Fibroblast of lung (primary cell): ENCODE measurements at regions not wholly inside any gene's neighbourhood (a gene's known extent, or its start where the extent isn't known, plus 50 kb on each side); places are given as distances from the start of the nearest gene placed in this dataset.

Experiments
- DNase-seq, 2 donors: peaks; one replicate each; pipeline versions ENCODE4 v3.0.0 to v3.0.0-alpha.2; 2010; ENCODE audit warnings: low read depth in 2 of 2
- H2AFZ ChIP-seq: 2 replicates; pipeline ENCODE4 v1.5.1; 2012; ENCODE audit warnings: low read length, control low read depth, inconsistent platforms
- H3K27ac ChIP-seq: 2 replicates; pipeline ENCODE4 v1.5.1; 2011; ENCODE audit warnings: low read length, control low read depth; ENCODE audit not compliant: insufficient read depth
- H3K27me3 ChIP-seq: 2 replicates; pipeline ENCODE4 v1.5.1; 2011; ENCODE audit warnings: mild to moderate bottlenecking, low read length; ENCODE audit not compliant: control insufficient read depth, insufficient read depth
- H3K36me3 ChIP-seq: 2 replicates; pipeline ENCODE4 v1.5.1; 2011; ENCODE audit warnings: low read length; ENCODE audit not compliant: control insufficient read depth, insufficient read depth
- H3K4me1 ChIP-seq: 2 replicates; pipeline ENCODE4 v1.5.1; 2011; ENCODE audit warnings: low read length; ENCODE audit not compliant: control insufficient read depth, insufficient read depth; ENCODE audit errors: extremely low read depth
- H3K4me2 ChIP-seq: 2 replicates; pipeline ENCODE4 v1.5.1; 2011; ENCODE audit warnings: low read length, control low read depth; ENCODE audit not compliant: insufficient read depth; ENCODE audit errors: extremely low read depth
- H3K4me3 ChIP-seq, 4 experiments: fragments of 200-600 bp in 1 of 4; sonication (generic) in 1 of 4; replicated peaks in 1 of 4; 2 replicates each; pipeline ENCODE4 v1.5.1; 2011 to 2016; ENCODE audit warnings: low read length in 4 of 4, low read depth in 3 of 4, mild to moderate bottlenecking in 3 of 4, control low read depth in 2 of 4, inconsistent platforms in 1 of 4, mixed read lengths in 1 of 4; ENCODE audit not compliant: insufficient read depth in 1 of 4; ENCODE audit errors: control extremely low read depth in 1 of 4
- H3K79me2 ChIP-seq: 2 replicates; pipeline ENCODE4 v1.5.1; 2012; ENCODE audit warnings: mild to moderate bottlenecking, low read length, inconsistent platforms; ENCODE audit not compliant: control insufficient read depth, insufficient read depth
- H3K9ac ChIP-seq: 2 replicates; pipeline ENCODE4 v1.5.1; 2011; ENCODE audit warnings: mild to moderate bottlenecking, low read length, control low read depth; ENCODE audit not compliant: insufficient read depth
- H3K9me3 ChIP-seq: 2 replicates; pipeline ENCODE4 v1.5.1; 2012; ENCODE audit warnings: low read depth, low read length; ENCODE audit not compliant: control insufficient read depth, insufficient read depth
- H4K20me1 ChIP-seq: 2 replicates; pipeline ENCODE4 v1.5.1; 2011; ENCODE audit warnings: low read length; ENCODE audit not compliant: control insufficient read depth, insufficient read depth; ENCODE audit errors: extremely low read depth
- EZH2 ChIP-seq: IDR thresholded peaks from 2 replicates; pipeline ENCODE4 v1.5.1; 2012; ENCODE audit warnings: low read length, control low read depth, mild to moderate bottlenecking; ENCODE audit errors: missing control alignments
- TF ChIP-seq, protein P1 (sequence below), 2 donors: IDR thresholded peaks in 1 of 2; conservative IDR thresholded peaks in 1 of 2; 1 replicate in 1 of 2; 2 replicates in 1 of 2; pipeline ENCODE4 v1.5.1; 2011 to 2012; ENCODE audit warnings: low read length in 2 of 2, control low read depth in 1 of 2, inconsistent platforms in 1 of 2, low read depth in 1 of 2, mild to moderate bottlenecking in 1 of 2

DNA sequence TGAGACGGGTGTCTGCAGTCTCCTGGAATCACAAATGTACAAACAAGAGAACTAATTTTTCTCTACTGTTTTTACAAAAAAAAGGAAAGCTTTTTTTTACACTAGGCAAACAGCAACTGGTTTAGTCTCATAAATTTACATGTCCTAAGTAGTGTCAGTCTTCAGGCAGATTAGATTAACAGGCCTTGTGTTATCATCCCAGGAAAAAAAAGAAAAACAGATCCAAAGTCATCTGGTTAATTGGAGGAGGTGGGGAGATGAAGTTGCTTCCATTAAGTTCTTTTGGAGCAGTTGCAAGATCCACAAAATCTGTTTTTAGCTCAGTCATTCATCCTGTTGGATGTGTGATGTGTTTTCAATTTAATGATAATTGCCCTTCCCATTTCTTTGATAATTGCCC, 363.5 kb upstream of the ADGRL2 start:
- Histone ChIP-seq H3K36me3 (no peaks in the 10 kb centered on the region), H4K20me1 (no peaks in the 10 kb centered on the region), H3K4me1 (no peaks in the 10 kb centered on the region), H3K27me3 (no peaks in the 10 kb centered on the region), H2AFZ (no peak overlapping the region), H3K9me3 (no peaks in the 10 kb centered on the region), H3K27ac (no peak overlapping the region), H3K9ac (no peak overlapping the region), H3K79me2 (no peaks in the 10 kb centered on the region), H3K4me3 (no peak overlapping the region), H3K4me2 (no peak overlapping the region)
- TF ChIP-seq EZH2: no peak
- TF ChIP-seq, protein P1, sequence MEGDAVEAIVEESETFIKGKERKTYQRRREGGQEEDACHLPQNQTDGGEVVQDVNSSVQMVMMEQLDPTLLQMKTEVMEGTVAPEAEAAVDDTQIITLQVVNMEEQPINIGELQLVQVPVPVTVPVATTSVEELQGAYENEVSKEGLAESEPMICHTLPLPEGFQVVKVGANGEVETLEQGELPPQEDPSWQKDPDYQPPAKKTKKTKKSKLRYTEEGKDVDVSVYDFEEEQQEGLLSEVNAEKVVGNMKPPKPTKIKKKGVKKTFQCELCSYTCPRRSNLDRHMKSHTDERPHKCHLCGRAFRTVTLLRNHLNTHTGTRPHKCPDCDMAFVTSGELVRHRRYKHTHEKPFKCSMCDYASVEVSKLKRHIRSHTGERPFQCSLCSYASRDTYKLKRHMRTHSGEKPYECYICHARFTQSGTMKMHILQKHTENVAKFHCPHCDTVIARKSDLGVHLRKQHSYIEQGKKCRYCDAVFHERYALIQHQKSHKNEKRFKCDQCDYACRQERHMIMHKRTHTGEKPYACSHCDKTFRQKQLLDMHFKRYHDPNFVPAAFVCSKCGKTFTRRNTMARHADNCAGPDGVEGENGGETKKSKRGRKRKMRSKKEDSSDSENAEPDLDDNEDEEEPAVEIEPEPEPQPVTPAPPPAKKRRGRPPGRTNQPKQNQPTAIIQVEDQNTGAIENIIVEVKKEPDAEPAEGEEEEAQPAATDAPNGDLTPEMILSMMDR (conservative IDR thresholded peaks at IDR 0.05 in 1 of 2, IDR thresholded peaks at IDR 0.05 in 1 of 2; ENCODE audit: low read depth in 1 of 2, low read length in 2 of 2): no peak
- DNase-seq: no peak

GRCh38 chr1:81435175-81435574, 365.6 kb upstream of the ADGRL2 start:
- Histone ChIP-seq H3K4me3 (no peak overlapping the region), H3K4me2 (no peak overlapping the region), H4K20me1 (no peaks in the 10 kb centered on the region), H2AFZ (no peak overlapping the region), H3K79me2 (no peaks in the 10 kb centered on the region), H3K27me3 (no peaks in the 10 kb centered on the region), H3K9me3 (no peaks in the 10 kb centered on the region), H3K27ac (no peak overlapping the region), H3K36me3 (no peaks in the 10 kb centered on the region), H3K4me1 (no peaks in the 10 kb centered on the region), H3K9ac (no peak overlapping the region)
- TF ChIP-seq EZH2: no peak
- TF ChIP-seq, protein P1 (conservative IDR thresholded peaks at IDR 0.05 in 1 of 2, IDR thresholded peaks at IDR 0.05 in 1 of 2; ENCODE audit: low read depth in 1 of 2, low read length in 2 of 2): no peak
- DNase-seq: peak in 1 of 2 donors; percentile 19

- H3K27ac ChIP-seq: no peak overlapping the region
- no peak overlapping the region for H3K4me3 ChIP-seq
- TF ChIP-seq, protein P1 (conservative IDR thresholded peaks at IDR 0.05 in 1 of 2, IDR thresholded peaks at IDR 0.05 in 1 of 2; ENCODE audit: low read depth in 1 of 2, low read length in 2 of 2): no peak
- no peak for TF ChIP-seq EZH2
- H3K4me1 ChIP-seq: no peaks in the 10 kb centered on the region
- no peak for DNase-seq
- H3K36me3 ChIP-seq: no peaks in the 10 kb centered on the region
- no peaks in the 10 kb centered on the region for H3K27me3 ChIP-seq
- no peak overlapping the region for H2AFZ ChIP-seq
- no peak overlapping the region for H3K9ac ChIP-seq
- no peaks in the 10 kb centered on the region for H4K20me1 ChIP-seq
- H3K9me3 ChIP-seq: no peaks in the 10 kb centered on the region
- no peak overlapping the region for H3K4me2 ChIP-seq
- H3K79me2 ChIP-seq: no peaks in the 10 kb centered on the region
Observed at GRCh38 chr1:81433676-81434075, 367.1 kb upstream of the ADGRL2 start.
